ENCODE measurements at regions not wholly inside any gene's neighbourhood (a gene's known extent, or its start where the extent isn't known, plus 50 kb on each side); places are given as distances from the start of the nearest gene placed in this dataset.
"Not testable (repeated sequence)": the region's sequence is repeated elsewhere in the genome, so short reads cannot be mapped to it uniquely, and the experiment has no call there.

DNA sequence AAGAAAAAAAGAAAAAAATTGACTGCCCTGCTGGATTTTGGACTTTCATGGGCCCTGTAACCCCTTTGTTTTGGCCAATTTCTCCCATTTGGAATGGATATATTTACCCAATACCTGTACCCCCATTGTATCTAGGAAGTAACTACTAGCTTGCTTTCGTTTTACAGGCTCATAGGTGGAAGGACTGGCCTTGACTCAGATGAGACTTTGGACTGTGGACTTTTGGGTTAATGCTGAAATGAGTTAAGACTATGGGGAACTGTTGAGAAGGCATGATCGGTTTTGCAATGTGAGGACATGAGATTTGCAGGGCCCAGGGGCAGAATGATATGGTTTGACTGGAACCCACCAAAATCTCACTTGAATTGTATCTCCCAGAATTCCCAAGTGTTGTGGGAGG is 214.4 kb upstream of the FSIP2 start:
- not testable (repeated sequence) for TF ChIP-seq POLR2A (IDR thresholded peaks at IDR 0.05)
- TF ChIP-seq, protein P1, sequence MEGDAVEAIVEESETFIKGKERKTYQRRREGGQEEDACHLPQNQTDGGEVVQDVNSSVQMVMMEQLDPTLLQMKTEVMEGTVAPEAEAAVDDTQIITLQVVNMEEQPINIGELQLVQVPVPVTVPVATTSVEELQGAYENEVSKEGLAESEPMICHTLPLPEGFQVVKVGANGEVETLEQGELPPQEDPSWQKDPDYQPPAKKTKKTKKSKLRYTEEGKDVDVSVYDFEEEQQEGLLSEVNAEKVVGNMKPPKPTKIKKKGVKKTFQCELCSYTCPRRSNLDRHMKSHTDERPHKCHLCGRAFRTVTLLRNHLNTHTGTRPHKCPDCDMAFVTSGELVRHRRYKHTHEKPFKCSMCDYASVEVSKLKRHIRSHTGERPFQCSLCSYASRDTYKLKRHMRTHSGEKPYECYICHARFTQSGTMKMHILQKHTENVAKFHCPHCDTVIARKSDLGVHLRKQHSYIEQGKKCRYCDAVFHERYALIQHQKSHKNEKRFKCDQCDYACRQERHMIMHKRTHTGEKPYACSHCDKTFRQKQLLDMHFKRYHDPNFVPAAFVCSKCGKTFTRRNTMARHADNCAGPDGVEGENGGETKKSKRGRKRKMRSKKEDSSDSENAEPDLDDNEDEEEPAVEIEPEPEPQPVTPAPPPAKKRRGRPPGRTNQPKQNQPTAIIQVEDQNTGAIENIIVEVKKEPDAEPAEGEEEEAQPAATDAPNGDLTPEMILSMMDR (IDR thresholded peaks at IDR 0.05): not testable (repeated sequence)
